K562 (cell line): ENCODE measurements at regions not wholly inside any gene's neighbourhood (a gene's known extent, or its start where the extent isn't known, plus 50 kb on each side); places are given as distances from the start of the nearest gene placed in this dataset.

Experiments
- ATAC-seq: fragments of 200-7000 bp; cut with Tn5 transposase; 3 replicates; pipeline ENCODE4 v1.9.1; 2020; ENCODE audit warnings: moderate library complexity
- BruUV-seq: library from RNA; stranded (reverse); fragments of 400-500 nt; replicated peaks from 2 replicates; lab custom pipeline; 2021; lab: Mats Ljungman, UMichigan
- CTCF ChIA-PET: fragments of 300-600 bp; formaldehyde crosslinking; extraction: SDS; loops from one replicate; lab custom pipeline; 2021; ENCODE audit warnings: low intra/inter-chr PET ratio; lab: Yijun Ruan, JAX
- POLR2A ChIA-PET: fragments of 300-600, 350-650 bp; sonication (Branson Sonifier 250); formaldehyde crosslinking; extraction: SDS; loops from one replicate; lab custom pipeline; 2021; ENCODE audit warnings: antibody characterized with exemption, inconsistent platforms; lab: Yijun Ruan, JAX
- DNase-seq, 4 experiments: peaks; one replicate each; pipeline versions ENCODE4 v3.0.0 to v3.0.0-alpha.2; 2011 to 2018; ENCODE audit warnings: low spot score in 3 of 4, mixed read lengths in 3 of 4; ENCODE audit errors: extremely low read depth in 1 of 4
- FAIRE-seq: peaks from 2 replicates; lab custom pipeline; 2011; peaks lifted over from hg19 to GRCh38; lab: Jason Lieb, UNC
- H2AFZ ChIP-seq: 2 replicates; pipeline ENCODE4 v1.6.0; 2011; ENCODE audit warnings: low read depth, low read length, control low read depth, inconsistent platforms
- H3K27ac ChIP-seq: fragments of 200-600 bp; 3 replicates; pipeline ENCODE4 v1.8.0; 2011; ENCODE audit warnings: low read depth, mild to moderate bottlenecking, control low read depth, inconsistent platforms, low read length, moderate library complexity, mixed read lengths; ENCODE audit errors: extremely low read depth
- H3K27me3 ChIP-seq, 2 experiments: fragments of 300-600 bp in 1 of 2; 2 replicates in 1 of 2; 3 replicates in 1 of 2; pipeline versions ENCODE4 v1.6.0 to v1.8.0; 2011; ENCODE audit warnings: inconsistent platforms in 2 of 2, low read length in 2 of 2, mild to moderate bottlenecking in 1 of 2, mixed read lengths in 1 of 2, moderate library complexity in 1 of 2; ENCODE audit not compliant: control insufficient read depth in 2 of 2, insufficient read depth in 2 of 2
- H3K36me3 ChIP-seq: fragments of 300-600 bp; 3 replicates; pipeline ENCODE4 v1.8.0; 2011; ENCODE audit warnings: mild to moderate bottlenecking, low read length, inconsistent platforms; ENCODE audit not compliant: control insufficient read depth, insufficient read depth
- H3K4me1 ChIP-seq, 2 experiments: fragments of 200-600 bp in 1 of 2; replicated peaks in 1 of 2; 2 replicates in 1 of 2; 3 replicates in 1 of 2; pipeline versions ENCODE4 v1.5.1 to v1.8.0; 2011; ENCODE audit warnings: inconsistent platforms in 2 of 2, low read length in 2 of 2, mild to moderate bottlenecking in 1 of 2, mixed read lengths in 1 of 2, moderate library complexity in 1 of 2; ENCODE audit not compliant: control insufficient read depth in 2 of 2, insufficient read depth in 2 of 2
- H3K4me2 ChIP-seq: 2 replicates; pipeline ENCODE4 v1.6.1; 2011; ENCODE audit warnings: low read length, control low read depth, inconsistent platforms, mixed read lengths; ENCODE audit not compliant: insufficient read depth
- H3K4me3 ChIP-seq: fragments of 200-600 bp; sonication (generic), shearing (Covaris generic); 2 replicates; pipeline ENCODE4 v1.5.1; 2016; ENCODE audit warnings: control low read depth, inconsistent platforms
- H3K79me2 ChIP-seq: fragments of 200-600 bp; 3 replicates; pipeline ENCODE4 v1.8.0; 2011; ENCODE audit warnings: low read length, inconsistent platforms; ENCODE audit not compliant: control insufficient read depth, insufficient read depth
- H3K9ac ChIP-seq, 2 experiments: 2 replicates each; pipeline versions ENCODE4 v1.6.0 to v1.6.1; 2011; ENCODE audit warnings: low read depth in 2 of 2, low read length in 2 of 2, control low read depth in 1 of 2, inconsistent platforms in 1 of 2, mild to moderate bottlenecking in 1 of 2, mixed read lengths in 1 of 2; ENCODE audit not compliant: insufficient read depth in 1 of 2
- H3K9me1 ChIP-seq: one replicate; pipeline ENCODE4 v1.6.0; 2011; ENCODE audit warnings: inconsistent platforms, mild to moderate bottlenecking, low read length, moderate library complexity; ENCODE audit not compliant: control insufficient read depth, insufficient read depth
- H3K9me3 ChIP-seq: replicated peaks from 2 replicates; pipeline ENCODE4 v1.5.1; 2011; ENCODE audit warnings: low read depth, low read length, inconsistent platforms; ENCODE audit not compliant: control insufficient read depth, insufficient read depth
- H4K20me1 ChIP-seq: replicated peaks from 2 replicates; pipeline ENCODE4 v1.6.1; 2011; ENCODE audit warnings: low read length, inconsistent platforms, mixed read lengths; ENCODE audit not compliant: control insufficient read depth, insufficient read depth
- DACH1 ChIP-seq: fragments of 450-650 bp; IDR thresholded peaks from 2 replicates; pipeline ENCODE4 v1.6.1; 2018; ENCODE audit not compliant: partially characterized antibody
- GTF2E2 ChIP-seq: fragments of 200-800 bp; sonication (Bioruptor generic); IDR thresholded peaks from 2 replicates; pipeline ENCODE4 v1.6.1; 2016; ENCODE audit warnings: missing genetic modification characterization, missing compliant biosample characterization
- HNRNPUL1 ChIP-seq: fragments of 200-400 bp; formaldehyde crosslinking; IDR thresholded peaks from 2 replicates; pipeline ENCODE4 v1.6.1; 2017; ENCODE audit warnings: low read length
- HSF4 ChIP-seq: fragments of 250-450 bp; sonication (Bioruptor Pico); IDR thresholded peaks from 2 replicates; pipeline ENCODE4 v2.1.2; 2022; ENCODE audit warnings: mild to moderate bottlenecking, moderate library complexity, borderline replicate concordance
- IRF1 ChIP-seq: sonication (generic); formaldehyde crosslinking; IDR thresholded peaks from 2 replicates; pipeline ENCODE4 v1.8.0; 2022; ENCODE audit warnings: missing genetic modification reagents, mild to moderate bottlenecking, borderline replicate concordance
- LARP7 ChIP-seq: fragments of 450-650 bp; IDR thresholded peaks from 2 replicates; pipeline ENCODE4 v1.6.1; 2016
- NCOR1 ChIP-seq: fragments of 450-650 bp; IDR thresholded peaks from 2 replicates; pipeline ENCODE4 v1.6.1; 2016; ENCODE audit warnings: mild to moderate bottlenecking, moderate library complexity
- PHTF2 ChIP-seq: fragments of 250-450 bp; sonication (Bioruptor Pico); IDR thresholded peaks from 2 replicates; pipeline ENCODE4 v1.5.0; 2021; ENCODE audit warnings: mild to moderate bottlenecking
- SOX6 ChIP-seq: fragments of 450-650 bp; IDR thresholded peaks from 2 replicates; pipeline ENCODE4 v1.6.1; 2014; ENCODE audit warnings: mild to moderate bottlenecking
- STAT6 ChIP-seq: sonication (generic); formaldehyde crosslinking; IDR thresholded peaks from 2 replicates; pipeline ENCODE4 v1.8.1; 2023; ENCODE audit warnings: mild to moderate bottlenecking, missing genetic modification reagents
- ZBTB12 ChIP-seq: fragments of 250-450 bp; sonication (Bioruptor Pico); IDR thresholded peaks from 2 replicates; pipeline ENCODE4 v1.4.0; 2020
- ZBTB2 ChIP-seq: fragments of 450-650 bp; IDR thresholded peaks from 2 replicates; pipeline ENCODE4 v1.6.1; 2016; ENCODE audit warnings: antibody characterized with exemption
- ZNF280A ChIP-seq: fragments of 450-650 bp; IDR thresholded peaks from 2 replicates; pipeline ENCODE4 v1.6.1; 2018; ENCODE audit warnings: mild to moderate bottlenecking, low read depth; ENCODE audit not compliant: partially characterized antibody
- WGBS: fragments of 100-300 bp; shearing (Covaris generic); methylation state at CpG from one replicate; pipeline ENCODE4 v1.1.6; 2016; ENCODE audit warnings: low coverage, mixed read lengths; ENCODE audit not compliant: insufficient coverage; ENCODE audit errors: missing lambda C conversion rate; 5-methylcytosine and 5-hydroxymethylcytosine counted together
- in situ Hi-C: fragments of 300-500 bp; cut with MboI; formaldehyde crosslinking; loops from 4 replicates; pipeline ENCODE4 v1.15.0; 2018; ENCODE audit warnings: inconsistent platforms, mixed read lengths
- intact Hi-C: fragments of 100-400 bp; cut with micrococcal nuclease; formaldehyde crosslinking; loops from 2 replicates; pipeline ENCODE4 v1.14.2; 2022

- no peak for TF ChIP-seq IRF1
- TF ChIP-seq HNRNPUL1: no peak
- TF ChIP-seq ZBTB12: no peak
- no peak for TF ChIP-seq GTF2E2 (tag)
- no peak for TF ChIP-seq HSF4 (CRISPR knock-in tag)
- no peak for TF ChIP-seq LARP7
- no peak for TF ChIP-seq ZNF280A
- TF ChIP-seq ZBTB2: no peak
- TF ChIP-seq PHTF2 (CRISPR knock-in tag): no peak
- TF ChIP-seq STAT6 (CRISPR knock-in tag): no peak
- no peak for TF ChIP-seq SOX6
- TF ChIP-seq NCOR1: no peak
- TF ChIP-seq DACH1: no peak
- no peak overlapping the region for H3K4me2 ChIP-seq
- no peaks in the 10 kb centered on the region for H3K36me3 ChIP-seq
- no peaks in the 10 kb centered on the region for H3K27me3 ChIP-seq
- no peak overlapping the region for H2AFZ ChIP-seq
- ChIA-PET POLR2A (no interaction called here), CTCF (no interaction called here)
- no peak overlapping the region for H3K4me3 ChIP-seq
- no TSS peak for BruUV-seq
- no peaks in the 10 kb centered on the region for H3K9me3 ChIP-seq
- H3K79me2 ChIP-seq: no peaks in the 10 kb centered on the region
- no peaks in the 10 kb centered on the region for H3K4me1 ChIP-seq
- no peak overlapping the region for H3K9ac ChIP-seq
- FAIRE-seq: no peak
- in situ Hi-C loops (no loop called here), intact Hi-C loops (no loop called here)
- H3K9me1 ChIP-seq: no peaks in the 10 kb centered on the region
- H4K20me1 ChIP-seq: no peaks in the 10 kb centered on the region
- DNase-seq: no peak
- WGBS: 0% methylated on average over 7 of the region's 7 CpGs
- ATAC-seq: no peak
- H3K27ac ChIP-seq: no peak overlapping the region
These were observed 211.0 kb downstream of the NEBL start for GRCh38 chr10:20686015-20686635.
